ENCODE measurements at regions not wholly inside any gene's neighbourhood (a gene's known extent, or its start where the extent isn't known, plus 50 kb on each side); places are given as distances from the start of the nearest gene placed in this dataset.

DNA sequence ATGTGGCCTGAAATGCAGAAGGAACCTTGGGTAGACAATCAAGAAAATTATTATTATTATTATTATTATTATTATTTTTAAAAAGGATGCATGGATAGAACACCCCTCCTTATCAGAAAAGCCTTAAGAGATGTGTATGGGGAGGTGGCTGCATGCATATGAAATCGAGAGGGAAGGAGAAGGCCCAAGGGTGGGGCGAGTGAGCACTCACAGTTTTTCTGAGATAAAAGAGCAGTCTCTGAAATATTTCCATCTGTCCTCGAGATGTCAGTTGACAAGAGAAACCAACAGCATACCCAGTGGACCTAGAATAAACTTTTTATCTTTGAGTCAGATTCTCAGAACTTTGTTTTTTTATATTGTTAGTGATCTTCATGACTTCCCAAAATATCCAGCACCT is 282.9 kb downstream of the GPD2 start:
- TF ChIP-seq, protein P1, sequence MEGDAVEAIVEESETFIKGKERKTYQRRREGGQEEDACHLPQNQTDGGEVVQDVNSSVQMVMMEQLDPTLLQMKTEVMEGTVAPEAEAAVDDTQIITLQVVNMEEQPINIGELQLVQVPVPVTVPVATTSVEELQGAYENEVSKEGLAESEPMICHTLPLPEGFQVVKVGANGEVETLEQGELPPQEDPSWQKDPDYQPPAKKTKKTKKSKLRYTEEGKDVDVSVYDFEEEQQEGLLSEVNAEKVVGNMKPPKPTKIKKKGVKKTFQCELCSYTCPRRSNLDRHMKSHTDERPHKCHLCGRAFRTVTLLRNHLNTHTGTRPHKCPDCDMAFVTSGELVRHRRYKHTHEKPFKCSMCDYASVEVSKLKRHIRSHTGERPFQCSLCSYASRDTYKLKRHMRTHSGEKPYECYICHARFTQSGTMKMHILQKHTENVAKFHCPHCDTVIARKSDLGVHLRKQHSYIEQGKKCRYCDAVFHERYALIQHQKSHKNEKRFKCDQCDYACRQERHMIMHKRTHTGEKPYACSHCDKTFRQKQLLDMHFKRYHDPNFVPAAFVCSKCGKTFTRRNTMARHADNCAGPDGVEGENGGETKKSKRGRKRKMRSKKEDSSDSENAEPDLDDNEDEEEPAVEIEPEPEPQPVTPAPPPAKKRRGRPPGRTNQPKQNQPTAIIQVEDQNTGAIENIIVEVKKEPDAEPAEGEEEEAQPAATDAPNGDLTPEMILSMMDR (IDR thresholded peaks at IDR 0.05 in 2 of 3, conservative IDR thresholded peaks at IDR 0.05 in 1 of 3; ENCODE audit: control insufficient read depth in 2 of 3, extremely low read depth in 1 of 3, insufficient read depth in 1 of 3, low read depth in 3 of 3, low read length in 3 of 3) = no peak
- TF ChIP-seq ASH2L (IDR thresholded peaks at IDR 0.05; ENCODE audit: borderline replicate concordance, low read depth) (no peak), BCL3 (IDR thresholded peaks at IDR 0.05; ENCODE audit: borderline replicate concordance, insufficient read depth, low read depth, low read length, poor library complexity, severe bottlenecking) (no peak), E2F8 (IDR thresholded peaks at IDR 0.05; ENCODE audit: low read depth, partially characterized antibody) (no peak), CHD2 (IDR thresholded peaks at IDR 0.05; ENCODE audit: borderline replicate concordance, low read depth, low read length) (no peak), EZH2 (IDR thresholded peaks at IDR 0.05; ENCODE audit: borderline replicate concordance, control insufficient read depth, low read depth, low read length) (no peak), SRF (IDR thresholded peaks at IDR 0.05; ENCODE audit: low read depth in 2 of 2, low read length in 2 of 2) (no peak), CHD1 (IDR thresholded peaks at IDR 0.05; ENCODE audit: low read depth, low read length) (no peak), RBBP5 (conservative IDR thresholded peaks at IDR 0.05) (no peak), BCL11A (IDR thresholded peaks at IDR 0.05; ENCODE audit: low read depth, low read length) (no peak), NRF1 (conservative IDR thresholded peaks at IDR 0.05; ENCODE audit: low read depth, low read length) (no peak), YY1 (IDR thresholded peaks at IDR 0.05; ENCODE audit: low read depth, low read length) (no peak), CBFB (IDR thresholded peaks at IDR 0.05; ENCODE audit: low read depth) (no peak)
- TF ChIP-seq, protein P2, sequence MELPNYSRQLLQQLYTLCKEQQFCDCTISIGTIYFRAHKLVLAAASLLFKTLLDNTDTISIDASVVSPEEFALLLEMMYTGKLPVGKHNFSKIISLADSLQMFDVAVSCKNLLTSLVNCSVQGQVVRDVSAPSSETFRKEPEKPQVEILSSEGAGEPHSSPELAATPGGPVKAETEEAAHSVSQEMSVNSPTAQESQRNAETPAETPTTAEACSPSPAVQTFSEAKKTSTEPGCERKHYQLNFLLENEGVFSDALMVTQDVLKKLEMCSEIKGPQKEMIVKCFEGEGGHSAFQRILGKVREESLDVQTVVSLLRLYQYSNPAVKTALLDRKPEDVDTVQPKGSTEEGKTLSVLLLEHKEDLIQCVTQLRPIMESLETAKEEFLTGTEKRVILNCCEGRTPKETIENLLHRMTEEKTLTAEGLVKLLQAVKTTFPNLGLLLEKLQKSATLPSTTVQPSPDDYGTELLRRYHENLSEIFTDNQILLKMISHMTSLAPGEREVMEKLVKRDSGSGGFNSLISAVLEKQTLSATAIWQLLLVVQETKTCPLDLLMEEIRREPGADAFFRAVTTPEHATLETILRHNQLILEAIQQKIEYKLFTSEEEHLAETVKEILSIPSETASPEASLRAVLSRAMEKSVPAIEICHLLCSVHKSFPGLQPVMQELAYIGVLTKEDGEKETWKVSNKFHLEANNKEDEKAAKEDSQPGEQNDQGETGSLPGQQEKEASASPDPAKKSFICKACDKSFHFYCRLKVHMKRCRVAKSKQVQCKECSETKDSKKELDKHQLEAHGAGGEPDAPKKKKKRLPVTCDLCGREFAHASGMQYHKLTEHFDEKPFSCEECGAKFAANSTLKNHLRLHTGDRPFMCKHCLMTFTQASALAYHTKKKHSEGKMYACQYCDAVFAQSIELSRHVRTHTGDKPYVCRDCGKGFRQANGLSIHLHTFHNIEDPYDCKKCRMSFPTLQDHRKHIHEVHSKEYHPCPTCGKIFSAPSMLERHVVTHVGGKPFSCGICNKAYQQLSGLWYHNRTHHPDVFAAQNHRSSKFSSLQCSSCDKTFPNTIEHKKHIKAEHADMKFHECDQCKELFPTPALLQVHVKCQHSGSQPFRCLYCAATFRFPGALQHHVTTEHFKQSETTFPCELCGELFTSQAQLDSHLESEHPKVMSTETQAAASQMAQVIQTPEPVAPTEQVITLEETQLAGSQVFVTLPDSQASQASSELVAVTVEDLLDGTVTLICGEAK (IDR thresholded peaks at IDR 0.05; ENCODE audit: borderline replicate concordance) = no peak
